SK-N-DZ (cell line): ENCODE measurements at regions not wholly inside any gene's neighbourhood (a gene's known extent, or its start where the extent isn't known, plus 50 kb on each side); places are given as distances from the start of the nearest gene placed in this dataset.

Experiments
- DNase-seq: peaks from one replicate; pipeline ENCODE4 v3.0.0-alpha.2; 2015; ENCODE audit warnings: low spot score

DNA sequence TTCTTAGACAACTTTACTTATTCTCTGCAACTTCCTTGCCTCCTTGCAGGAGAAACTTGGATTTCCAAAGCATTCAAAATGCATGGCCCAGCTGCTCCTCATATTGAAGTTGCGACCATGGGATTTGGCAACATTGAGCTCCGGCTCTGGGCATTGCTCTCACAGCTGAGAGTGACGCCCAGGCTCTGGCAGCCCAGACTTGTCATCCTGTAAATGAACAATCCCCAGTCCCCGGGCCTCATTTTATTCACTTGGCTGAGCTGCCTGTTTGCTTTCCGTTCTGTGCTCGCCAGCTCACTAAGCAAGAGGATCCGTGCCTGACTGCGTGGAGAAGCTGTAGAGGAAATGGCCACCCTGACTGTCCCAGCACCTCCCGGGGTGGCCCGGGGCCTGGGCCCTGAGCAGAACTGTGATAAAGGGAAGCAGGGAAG, 119.5 kb upstream of the CD93 start:
- DNase-seq: no peak

DNA sequence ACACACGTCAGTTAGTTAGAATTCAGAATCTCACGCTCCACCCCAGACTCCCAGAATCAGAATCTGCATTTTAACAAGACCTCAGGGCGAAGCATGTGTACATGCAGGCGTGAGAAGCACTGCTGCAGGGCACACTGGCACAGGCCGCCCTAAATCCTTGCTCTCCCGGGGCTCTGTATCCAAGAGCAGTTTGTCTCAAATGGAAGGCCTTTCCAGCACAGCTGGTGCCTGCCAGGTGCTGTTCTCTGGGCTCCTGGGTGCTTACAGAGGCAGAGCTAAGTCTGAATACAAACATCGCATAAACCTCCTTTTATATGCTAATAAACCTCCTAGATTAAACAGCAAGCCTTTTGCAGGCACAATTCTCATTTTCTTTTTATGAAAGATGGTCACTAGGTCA, 119.1 kb upstream of the CD93 start:
- no peak for DNase-seq

DNA sequence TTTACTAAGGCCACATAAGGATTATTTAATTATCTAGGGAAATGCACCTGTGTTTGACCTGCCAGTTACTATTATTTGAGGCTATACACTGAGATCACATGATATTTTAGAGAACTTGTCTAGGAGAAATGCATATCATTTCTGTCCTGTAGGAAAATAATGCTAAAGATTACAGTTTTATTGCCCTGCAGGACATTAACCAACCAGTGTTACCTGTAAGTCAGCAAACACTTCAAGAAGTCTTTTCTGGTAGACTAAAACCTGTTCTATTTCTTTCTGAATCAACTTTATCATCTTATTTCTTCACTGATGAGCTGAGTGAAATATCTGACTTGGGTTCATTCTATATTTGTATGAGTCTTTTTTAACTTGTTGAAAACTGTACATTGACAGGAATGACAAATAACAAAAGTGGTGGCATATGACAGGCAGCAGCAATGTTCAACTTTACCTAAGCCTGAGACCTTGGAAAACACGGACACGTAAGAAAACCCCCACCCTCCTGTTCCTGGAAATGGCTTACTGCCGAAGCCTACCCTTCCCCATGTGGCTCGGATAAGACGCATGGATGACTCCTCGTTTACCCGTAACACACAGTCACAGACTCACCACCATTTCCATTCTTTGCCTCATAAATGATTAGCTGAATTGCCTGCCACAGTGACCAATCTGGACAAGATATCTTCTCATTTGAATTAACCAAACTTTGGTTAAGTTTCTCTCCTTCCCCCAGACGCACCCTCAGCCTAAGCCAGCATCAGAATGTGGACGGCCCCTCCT, 118.0 kb upstream of the CD93 start:
- DNase-seq: no peak

DNA sequence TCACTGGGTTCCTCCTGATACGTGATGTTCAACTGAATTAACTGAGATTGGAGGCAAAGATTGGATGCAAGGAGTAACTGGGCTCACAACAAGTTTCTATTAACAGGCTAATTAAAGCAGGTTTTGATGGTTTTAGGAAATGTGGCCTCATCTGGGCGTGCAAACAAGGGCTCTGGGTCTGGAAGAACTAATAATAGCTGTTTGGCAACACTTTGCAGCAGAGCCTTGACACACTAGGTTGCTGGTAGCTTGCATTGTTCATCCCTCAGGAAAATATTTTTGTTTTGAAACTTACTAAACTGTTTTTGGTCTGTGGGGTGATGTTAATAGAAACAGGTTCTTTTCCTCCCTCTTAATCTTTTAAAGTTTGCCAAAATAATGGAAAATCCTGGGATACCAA, 117.2 kb upstream of the CD93 start:
- DNase-seq: no peak

DNA sequence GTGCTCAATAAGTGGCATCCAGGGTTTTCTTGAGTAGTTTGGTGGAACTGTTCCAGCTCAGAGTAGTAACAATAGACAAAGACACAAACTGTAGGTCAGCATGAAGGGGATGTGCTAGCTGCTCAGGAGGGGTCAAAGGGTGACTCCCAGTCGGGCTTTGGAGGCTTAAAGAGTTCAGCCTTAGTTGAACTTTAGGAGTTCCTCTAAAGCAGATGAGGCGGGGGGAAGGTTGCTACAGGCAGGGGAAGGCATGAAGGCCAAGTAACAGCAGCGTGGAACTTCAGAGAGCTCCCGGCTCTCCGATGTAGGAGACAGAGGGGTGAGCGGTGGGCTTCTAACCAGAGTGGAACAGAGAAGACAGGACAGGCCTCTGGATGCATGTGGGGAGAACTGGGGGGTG, 115.5 kb upstream of the CD93 start:
- no peak for DNase-seq

DNA sequence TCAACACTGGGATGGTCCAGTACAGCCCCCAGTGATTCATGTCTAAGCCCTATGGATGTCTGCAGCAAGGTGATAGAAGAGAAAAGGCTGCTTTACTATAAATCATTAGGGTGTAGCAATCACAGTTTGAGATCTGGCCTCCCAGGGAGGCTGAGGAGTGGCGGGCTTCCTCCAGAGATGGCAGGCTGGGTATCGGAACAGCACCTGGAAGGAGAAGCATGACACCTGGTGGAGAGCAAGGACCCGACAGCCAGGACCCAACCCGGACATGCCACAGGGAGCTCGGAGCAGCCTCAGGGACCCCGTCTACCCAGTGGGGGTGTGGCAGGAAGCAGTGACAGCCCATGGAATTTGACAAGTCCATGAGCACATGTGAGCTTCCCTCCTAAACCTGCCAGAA, 114.8 kb upstream of the CD93 start:
- DNase-seq: no peak

DNA sequence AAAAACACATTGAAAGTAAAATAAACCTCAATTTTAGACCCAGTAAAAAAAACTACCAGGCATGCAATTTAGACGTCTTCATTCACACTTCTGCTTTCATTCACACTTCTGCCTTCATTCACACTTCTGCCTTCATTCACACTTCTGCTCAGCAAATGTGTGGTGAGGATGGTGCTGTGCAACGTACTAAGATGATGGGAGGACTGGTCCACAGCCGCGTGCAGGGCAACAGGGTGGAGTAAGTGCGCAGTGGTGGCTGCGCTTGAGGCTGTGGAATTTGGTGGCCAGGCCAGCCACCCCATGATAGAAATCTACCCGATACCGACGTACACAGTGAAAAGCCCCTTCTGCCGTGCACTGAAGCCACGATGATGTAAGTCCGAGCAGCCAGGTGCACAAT, 114.3 kb upstream of the CD93 start:
- DNase-seq: no peak

DNA sequence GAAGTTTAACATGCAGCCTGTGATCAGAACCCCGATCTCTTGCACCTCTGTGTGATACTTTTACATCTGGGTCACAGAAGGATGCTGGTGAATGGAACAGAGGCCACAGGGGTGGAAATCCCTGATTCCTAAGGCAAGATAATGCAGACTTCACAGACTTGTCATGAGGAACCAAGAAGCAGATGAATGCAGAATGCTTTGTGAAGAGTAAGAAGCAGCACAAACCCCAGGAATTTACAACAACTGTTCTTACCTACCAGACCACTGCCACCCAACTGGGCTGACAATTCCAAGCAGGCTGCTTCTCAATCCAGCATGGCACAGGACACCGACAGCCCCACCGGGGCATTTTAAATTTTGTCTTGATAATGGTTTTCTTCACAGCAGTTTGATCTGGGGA, 113.2 kb upstream of the CD93 start:
- DNase-seq: no peak

DNA sequence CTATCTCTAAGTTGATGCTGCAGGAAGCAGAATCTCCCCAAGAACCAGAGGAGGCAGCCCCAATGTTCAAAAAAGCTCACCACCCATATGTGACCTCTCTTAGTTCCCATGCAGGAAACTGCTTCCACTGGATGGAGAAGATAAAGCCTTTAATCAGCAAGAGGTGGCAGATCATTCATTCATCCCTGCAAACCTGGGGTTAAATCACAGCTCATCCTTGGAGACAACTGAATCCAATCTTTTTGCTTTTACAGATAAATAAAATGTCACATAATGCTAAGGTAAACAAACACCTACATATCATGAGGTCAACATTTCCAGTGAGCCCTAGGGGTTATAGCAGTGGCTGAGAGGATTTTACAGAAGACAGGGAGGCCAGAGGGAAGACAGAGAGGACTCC, 112.7 kb upstream of the CD93 start:
- DNase-seq: no peak

DNA sequence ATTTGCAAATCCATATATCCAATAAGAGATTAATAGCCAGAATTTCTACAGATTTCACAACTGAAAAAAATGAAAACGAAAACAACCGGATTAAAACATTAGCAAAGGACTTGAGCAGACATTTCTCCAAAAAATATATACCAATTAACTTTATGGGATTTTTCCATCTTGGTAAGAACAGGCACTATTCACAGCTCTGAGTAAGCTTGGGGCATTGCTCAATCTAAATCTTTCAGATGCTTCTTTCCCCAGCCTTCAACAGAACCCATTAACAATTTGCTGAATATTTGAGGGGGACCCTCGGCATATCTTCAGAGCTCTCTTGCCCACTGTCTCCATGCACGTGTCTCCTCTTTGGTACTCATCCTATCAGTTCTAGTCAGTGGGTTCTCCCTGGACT, 111.7 kb upstream of the CD93 start:
- DNase-seq: no peak

DNA sequence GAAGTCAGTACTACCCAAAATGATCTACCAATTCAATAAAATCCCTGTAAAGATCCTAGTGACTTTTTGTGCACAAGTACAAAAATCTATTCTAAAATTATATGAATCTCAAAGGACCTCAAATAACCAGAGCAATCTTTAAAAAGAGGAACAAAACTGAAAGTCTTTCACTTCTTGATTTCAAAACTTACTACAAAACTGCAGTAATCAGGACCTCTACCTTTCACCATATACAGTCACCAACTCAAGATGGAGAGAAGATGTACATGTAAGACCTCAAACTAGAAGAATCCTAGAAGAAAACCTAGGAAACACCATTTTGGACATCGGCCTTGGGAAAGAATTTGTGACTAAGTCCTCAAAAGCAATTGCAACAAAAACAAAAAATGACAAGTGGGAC, 109.5 kb upstream of the CD93 start:
- DNase-seq: no peak

DNA sequence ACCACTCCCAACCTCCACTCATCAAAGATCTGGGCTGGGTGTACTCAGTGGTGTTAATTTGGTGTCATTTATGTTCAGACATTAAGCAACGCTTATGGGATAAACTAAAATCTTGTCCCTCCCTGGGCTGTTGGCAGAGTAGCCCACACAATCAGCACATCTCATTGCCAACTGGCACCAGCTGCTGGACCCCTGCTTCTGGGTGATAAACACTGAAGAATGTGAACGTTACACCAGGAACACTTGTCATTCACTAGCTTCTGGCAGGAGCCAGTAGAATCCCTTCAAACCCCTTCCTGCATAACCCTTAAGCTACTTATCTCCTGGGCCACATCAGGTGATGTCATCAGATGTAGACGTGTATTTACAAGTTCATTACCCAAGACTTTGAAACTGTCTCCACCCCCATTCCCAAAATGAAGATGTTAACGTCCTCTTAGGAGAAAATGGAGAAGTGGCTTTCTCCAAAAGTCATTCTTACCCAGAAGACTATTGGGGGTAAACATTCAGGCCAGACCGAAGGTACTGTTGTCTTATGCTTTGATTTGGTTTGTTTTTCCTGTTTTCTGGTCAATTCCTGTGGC, 107.8 kb upstream of the CD93 start:
- no peak for DNase-seq

DNA sequence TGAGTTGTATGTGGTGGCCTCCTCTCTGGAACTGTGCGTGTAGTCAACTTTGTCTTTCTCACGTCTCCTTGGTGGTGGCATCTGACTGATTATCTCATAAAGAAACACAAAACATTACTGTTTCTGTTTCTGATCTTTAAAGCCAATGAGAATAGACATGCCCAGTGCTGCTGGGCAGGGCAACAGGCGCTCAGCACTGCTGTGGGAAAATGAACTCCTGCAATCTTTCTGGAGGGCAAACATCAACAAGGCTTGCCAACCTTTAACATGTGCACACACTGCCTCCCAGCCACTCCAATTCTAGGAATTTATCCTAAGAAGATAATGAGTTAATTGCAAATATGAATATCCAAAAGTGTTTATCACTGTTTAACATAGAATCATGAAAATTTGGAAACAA, 106.3 kb upstream of the CD93 start:
- no peak for DNase-seq

DNA sequence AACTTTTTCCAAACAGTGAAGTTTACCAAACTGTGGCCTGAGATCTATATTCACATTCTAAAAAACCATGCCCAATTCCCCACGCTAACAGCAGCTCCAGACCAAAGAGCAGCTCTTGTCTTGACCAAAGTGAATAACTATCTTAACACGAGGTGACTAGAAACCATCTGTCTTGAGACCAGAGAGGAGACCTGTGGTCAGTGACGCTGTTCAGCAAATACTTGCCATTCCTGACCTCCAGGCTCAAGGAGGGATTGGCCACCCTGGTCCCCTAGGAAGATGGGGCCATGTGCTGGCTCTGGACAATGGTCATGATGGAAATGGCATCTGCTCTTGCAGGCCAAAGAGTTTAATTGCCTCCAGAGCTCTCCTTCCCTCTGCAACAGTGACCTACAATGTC, 104.4 kb upstream of the CD93 start:
- no peak for DNase-seq

DNA sequence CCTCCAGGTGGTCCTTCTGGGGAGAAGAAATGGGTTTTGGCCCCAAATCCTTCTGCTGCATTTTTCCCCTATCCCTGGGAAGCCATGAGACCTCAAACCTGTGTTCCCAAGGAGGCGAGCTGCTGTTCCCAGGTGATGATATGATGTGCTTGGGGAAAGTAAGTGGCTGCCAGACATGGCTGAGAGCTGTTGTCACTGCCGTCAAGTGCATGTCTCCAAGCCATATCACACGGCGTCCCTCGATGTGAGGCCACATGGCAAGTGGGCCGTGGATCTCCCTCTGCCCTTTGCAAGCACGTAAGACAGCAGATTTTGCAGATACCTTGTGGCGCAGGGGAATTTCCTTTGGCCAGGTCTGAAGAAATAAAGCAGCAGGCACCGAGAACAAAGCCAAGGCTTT, 103.7 kb upstream of the CD93 start:
- DNase-seq: no peak

DNA sequence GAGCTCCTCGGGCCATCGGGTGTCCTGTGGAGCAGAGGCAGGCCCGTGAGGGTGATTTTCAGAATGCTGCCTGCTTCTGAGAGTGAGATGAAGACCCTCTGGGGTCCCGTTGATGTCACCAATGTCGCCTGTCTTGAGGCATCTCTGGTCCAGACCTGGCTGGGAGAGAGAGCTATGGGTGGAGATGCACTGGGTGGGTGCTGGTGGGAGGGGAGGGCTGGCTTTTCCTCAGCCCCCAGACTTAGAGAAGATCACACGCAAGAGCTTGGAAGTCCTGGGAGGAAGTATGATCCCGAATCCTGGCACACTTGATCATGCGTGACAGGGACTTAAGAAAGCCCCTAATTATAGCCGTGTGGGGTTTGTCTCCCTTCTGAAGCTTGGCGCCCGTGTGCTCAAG, 103.2 kb upstream of the CD93 start:
- no peak for DNase-seq

DNA sequence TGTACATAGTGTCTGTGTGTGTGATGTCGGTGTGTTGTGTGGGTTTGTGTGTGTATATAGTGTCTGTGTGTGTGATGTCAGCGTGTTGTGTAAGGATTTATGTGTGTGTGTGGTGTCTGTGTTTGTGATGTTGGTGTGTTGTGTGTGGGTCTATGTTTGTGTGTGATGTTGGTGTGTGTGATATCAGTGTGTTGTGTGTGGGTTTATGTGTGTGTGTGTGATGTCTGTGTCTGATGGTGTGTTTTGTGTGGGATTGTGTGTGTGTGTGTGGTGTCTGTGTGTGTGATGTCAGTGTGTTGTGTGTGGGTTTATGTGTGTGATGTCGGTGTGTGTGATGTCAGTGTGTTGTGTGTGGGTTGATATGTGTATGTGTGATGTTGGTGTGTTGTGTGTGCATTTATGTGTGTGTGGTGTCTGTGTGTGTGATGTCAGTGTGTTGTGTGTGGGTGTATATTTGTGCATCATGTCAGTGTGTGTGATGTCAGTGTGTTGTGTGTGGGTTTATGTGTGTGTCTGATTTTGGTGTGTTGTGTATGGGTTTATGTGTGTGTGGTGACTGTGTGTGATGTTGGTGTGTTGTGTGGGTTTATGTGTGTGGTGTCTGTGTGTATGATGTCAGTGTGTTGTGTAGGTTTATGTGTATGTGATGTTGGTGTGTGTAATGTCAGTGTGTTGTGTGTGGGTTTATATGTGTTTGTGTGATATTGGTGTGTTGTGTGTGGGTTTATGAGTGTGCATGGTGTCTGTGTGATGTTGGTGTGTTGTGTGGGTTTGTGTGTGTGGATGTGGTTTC, 102.4 kb upstream of the CD93 start:
- no peak for DNase-seq

DNA sequence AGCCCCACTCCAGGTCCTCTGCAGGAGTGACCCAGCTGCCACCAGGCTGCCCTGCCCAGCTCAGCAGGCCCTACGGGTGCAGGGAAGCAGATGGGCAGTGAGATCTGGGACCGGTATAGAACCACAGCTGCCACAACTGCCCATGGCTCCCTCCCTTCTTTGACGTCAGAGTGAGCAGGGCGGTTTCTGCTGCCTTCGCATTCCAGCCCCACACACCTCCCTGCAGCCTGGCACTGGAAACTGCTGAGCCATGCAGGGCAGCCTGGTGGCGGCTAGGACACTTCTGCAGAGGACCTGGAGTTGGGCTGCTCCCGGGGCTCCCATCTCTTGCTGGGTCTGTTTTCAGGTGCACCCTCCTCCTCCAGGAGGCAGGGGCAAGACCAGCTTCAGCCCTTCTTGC, 101.6 kb upstream of the CD93 start:
- DNase-seq: no peak

DNA sequence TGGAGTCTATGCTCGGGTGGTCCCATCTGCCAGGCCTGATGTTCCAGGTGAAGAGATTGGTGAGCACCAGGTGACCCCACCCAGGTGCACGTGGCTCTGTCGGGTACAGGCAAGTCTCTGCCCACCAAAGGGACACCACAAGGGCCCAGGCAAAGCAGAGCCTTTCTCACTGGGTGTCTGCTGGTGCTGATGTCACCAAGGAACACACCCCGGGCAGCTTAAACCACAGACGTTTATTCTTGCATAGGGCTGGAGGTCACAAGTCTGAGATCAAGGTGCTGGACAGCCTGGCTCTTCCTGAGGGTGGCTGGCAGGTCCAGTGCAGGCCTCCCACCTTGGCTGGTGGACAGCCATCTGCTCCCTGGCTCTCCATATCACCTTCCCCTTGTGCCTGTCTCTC, 100.7 kb upstream of the CD93 start:
- no peak for DNase-seq

DNA sequence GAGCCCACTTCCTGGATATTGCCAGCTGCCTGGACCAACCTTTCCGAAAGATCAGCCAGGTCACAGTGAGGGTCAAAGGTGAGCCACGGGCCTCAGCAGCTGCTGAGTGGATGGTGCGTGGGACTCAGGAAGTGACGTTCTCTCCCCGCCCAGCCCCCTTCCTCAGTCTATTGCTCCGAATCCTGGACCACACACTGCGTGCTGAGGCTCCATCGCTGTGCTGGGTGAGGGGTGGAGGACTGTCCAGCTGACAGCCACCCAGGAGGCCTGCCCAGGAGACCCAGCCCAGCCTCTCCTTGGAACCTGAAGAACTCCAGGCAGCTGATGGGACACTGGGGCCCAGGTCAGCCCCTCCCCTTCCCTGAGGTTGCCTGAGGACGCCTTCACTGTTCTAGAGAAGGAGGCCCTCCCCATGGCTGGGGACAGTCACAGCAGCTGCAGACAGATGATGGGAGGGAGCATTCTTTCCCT, 94.4 kb upstream of the CD93 start:
- DNase-seq: no peak

DNA sequence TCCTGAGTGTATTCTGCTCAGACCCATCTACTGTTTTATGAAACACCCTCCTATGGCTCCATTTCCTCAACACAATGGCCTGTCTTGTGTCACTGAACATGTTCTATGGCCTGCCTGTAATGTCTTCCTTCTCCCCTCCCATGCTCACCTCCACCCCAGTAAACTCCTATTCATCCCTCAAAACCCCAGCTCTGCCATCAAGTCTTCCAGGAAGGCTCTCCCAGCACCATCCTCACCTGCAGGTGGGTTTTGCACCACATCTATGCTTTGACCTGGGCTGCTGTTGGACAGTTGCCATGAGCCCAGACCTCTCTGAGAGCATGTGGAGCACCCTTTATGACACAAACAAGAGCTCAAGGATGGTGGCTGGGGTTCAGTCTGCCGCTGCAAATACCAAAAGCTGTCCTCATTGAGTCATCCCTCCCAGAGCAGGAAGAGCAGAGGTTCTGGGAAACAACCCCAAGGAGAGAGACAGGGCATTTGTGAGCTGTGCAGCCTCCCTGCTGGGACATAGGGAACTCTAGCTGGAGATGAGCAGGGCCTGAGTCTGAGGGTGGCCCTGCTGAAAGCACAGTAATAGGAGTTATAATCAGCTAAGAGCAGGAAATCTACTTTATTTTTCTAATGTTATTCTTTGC, 93.8 kb upstream of the CD93 start:
- DNase-seq: no peak

DNA sequence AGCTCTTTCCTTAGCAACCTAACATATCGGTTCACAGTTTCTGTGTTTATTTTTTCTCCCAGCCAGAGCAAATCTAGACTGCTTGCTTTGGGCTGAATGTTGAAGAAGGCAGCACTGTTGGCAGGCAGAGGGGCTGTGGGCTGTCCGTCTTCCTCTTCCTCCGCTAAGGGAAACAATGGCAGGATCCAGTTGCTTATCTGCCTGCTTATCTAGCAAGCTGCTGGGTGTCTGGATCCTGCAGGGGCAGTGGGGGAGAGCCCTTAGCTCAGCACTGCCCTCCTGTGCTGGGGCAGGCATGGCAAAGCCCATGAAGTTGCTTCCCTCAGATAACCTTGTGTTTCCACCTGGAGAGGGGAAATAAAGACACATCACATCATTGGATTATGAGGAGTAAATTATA, 92.7 kb upstream of the CD93 start:
- DNase-seq: no peak
